Activated T-cell treated with anti-CD3 and anti-CD28 coated beads for 48 hours (primary cell): ENCODE measurements at regions not wholly inside any gene's neighbourhood (a gene's known extent, or its start where the extent isn't known, plus 50 kb on each side); places are given as distances from the start of the nearest gene placed in this dataset.
"Not testable (repeated sequence)": the region's sequence is repeated elsewhere in the genome, so short reads cannot be mapped to it uniquely, and the experiment has no call there.

Experiments
- DNase-seq: peaks from one replicate; pipeline ENCODE4 v3.0.0-alpha.2; 2020; ENCODE audit warnings: low read depth

GRCh38 chr17:13787636-13788035, 185.9 kb upstream of the HS3ST3A1 start:
- DNase-seq: no peak

DNA sequence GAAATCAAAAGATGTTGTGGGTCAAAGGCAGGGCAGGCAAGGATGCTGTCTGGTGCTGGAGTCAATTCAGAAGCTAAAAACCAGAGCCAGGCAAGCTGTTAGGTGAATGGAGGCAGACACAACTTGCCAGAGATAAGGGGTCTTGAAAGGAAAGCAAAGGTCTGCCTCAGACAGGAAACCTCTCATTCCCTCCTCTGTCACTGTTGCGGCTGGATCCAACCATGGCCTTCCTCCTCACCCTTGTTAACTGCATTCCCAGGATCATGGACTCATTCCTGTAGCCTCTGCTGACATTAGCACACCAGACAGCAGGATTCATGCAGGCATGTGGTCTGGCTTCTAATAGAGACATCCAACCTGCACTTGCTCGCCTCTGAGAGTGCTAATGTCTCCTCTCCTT, 186.7 kb upstream of the HS3ST3A1 start:
- DNase-seq: no peak

DNA sequence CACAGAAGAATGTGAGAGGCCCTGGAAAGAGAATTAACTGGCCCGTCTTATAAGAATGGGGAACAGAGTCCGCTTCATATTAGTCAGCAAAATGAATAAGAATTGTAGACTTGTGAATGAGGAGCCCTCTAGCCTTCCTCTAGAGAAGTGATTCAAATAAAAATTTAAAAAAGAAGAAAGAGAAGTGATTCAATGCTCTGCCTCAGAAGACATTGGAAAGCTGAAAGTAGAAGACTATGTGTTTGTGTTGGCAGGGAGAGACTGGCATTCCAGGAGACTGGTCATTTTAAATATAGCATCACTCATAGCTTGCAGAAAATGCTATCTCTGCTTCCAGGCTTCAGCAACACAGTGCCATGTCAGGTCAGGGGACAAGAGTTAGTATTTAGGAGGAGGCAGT, 190.6 kb upstream of the HS3ST3A1 start:
- DNase-seq: no peak

DNA sequence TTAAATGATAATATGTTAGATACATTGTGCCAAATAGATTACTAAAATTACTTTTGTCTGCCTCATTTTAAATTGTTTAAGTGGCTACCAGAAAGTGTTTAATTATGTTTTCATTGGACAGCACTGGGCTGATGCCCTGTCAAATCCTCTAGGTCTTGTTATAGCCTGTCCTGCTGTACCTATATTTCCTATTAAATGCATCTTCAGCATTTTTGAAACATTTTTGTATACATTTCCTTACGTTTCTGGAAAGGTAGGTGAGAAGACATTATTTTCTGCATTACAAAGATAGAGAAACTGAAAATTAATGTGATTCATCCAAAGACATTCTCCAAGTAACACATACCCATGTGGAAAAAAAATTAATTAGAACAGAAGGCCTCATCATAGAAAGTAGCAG, 192.2 kb upstream of the HS3ST3A1 start:
- DNase-seq: no peak

- no peak for DNase-seq
These were observed 196.1 kb upstream of the HS3ST3A1 start for GRCh38 chr17:13797863-13798262.

GRCh38 chr17:13806092-13806491, 204.4 kb upstream of the HS3ST3A1 start:
- no peak for DNase-seq

- no peak for DNase-seq
These were observed 205.4 kb upstream of the HS3ST3A1 start for GRCh38 chr17:13807103-13807502.

- DNase-seq: no peak
These were observed 210.6 kb upstream of the HS3ST3A1 start for GRCh38 chr17:13812350-13812749.

GRCh38 chr17:13813347-13814240, 211.9 kb upstream of the HS3ST3A1 start:
- no peak for DNase-seq

DNA sequence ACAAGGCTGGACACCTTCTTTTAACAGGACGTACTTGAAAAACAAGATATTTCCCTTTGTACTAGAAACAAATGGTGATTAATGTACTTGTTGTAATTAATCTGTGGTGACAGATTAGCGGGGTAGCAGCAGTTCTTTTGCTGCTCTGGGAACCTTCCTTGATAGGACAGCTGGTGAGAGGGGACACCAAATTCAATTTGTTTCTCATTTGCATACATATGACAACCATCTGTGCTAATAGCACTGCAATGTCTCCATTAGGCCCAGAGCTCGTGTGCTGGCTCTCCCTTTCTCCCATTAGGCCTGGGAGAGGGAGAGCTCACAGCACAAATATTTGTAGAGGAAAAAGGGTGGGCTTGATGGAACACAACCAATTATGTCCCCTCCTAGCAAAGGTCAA, 221.0 kb upstream of the HS3ST3A1 start:
- DNase-seq: no peak

- DNase-seq: no peak
These were observed 223.9 kb upstream of the HS3ST3A1 start for GRCh38 chr17:13825526-13826040.

- no peak for DNase-seq
These were observed 225.4 kb upstream of the HS3ST3A1 start for GRCh38 chr17:13827118-13827517.

GRCh38 chr17:13833921-13834320, 232.2 kb upstream of the HS3ST3A1 start:
- DNase-seq: no peak

- DNase-seq: no peak
These were observed 233.4 kb upstream of the HS3ST3A1 start for GRCh38 chr17:13835151-13835550.

DNA sequence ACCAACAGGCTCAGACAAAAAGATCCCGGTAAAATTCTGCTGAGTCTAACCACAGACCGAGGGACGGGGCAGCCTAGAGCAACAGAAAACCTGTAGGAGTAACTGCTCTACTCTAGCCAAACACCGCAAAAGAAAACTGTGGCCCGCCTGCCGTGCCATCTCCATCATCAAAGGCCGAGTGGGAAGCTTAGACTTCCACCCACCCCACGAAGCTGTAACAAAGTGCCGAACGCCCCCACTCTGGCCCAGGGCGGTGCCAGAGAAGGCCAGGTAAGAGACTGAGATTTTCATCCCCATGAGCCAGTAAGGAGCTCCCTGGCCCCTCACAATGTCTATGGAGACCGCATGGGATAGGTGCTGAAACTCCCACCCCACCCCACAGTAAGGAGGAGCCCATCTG, 231.9 kb upstream of the COX10 start:
- DNase-seq: no peak

- DNase-seq: no peak
These were observed 229.1 kb upstream of the COX10 start for GRCh38 chr17:13840254-13840653.

- DNase-seq: no peak
These were observed 225.3 kb upstream of the COX10 start for GRCh38 chr17:13843862-13844635.

GRCh38 chr17:13851889-13852288, 217.4 kb upstream of the COX10 start:
- no peak for DNase-seq

- DNase-seq: not testable (repeated sequence)
These were observed 213.6 kb upstream of the COX10 start for GRCh38 chr17:13855730-13856129.

DNA sequence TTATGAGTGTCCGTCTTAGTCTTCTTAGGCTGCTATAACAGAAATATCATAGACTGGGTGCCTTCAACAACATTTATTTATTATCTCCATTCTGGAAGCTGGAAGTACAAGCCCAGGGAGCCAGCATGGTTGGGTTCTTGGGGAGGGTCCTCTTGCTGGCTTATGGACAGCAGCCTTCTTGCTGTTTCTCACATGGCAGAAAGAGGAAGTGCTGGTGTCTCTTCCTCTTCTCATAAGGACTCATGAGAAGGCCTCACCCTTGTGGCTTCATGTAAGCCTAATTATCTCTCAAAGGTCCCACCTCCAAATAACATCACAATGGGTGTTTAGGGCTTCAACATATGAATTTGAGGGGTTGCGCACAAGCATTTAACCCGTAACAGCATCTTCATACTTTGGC, 207.0 kb upstream of the COX10 start:
- no peak for DNase-seq

- no peak for DNase-seq
These were observed 205.9 kb upstream of the COX10 start for GRCh38 chr17:13863436-13863835.

GRCh38 chr17:13864521-13864920, 204.8 kb upstream of the COX10 start:
- DNase-seq: no peak

DNA sequence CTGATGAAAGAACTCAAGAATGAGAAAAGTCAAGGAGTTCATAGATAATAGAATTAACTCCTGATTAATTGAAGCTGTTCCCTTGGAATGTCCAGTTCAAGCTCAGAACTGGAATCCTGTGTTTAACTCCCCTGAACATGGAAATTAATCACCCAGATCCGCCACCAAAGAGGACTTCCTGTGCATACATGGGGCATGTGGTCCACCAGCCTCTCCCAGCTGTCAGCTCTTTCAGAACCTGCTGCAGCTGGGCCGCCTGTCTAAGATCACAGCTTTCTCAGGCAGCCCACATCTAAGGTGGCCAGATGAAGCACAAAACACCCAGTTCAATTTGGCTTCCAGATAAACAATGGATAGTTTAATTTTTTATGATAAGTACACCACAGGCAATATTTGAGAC, 203.7 kb upstream of the COX10 start:
- DNase-seq: no peak
